ENCODE measurements at regions not wholly inside any gene's neighbourhood (a gene's known extent, or its start where the extent isn't known, plus 50 kb on each side); places are given as distances from the start of the nearest gene placed in this dataset.

GRCh38 chr15:96181873-96182301 lies 148.6 kb upstream of the NR2F2 start:
- no peak overlapping the region for H3K27ac ChIP-seq (ENCODE audit: low read depth, low read length)
- H4K20me1 ChIP-seq (ENCODE audit: control insufficient read depth, insufficient read depth, low read depth, low read length) = no peaks in the 10 kb centered on the region
- no peaks in the 10 kb centered on the region for H3K9me2 ChIP-seq (replicated peaks; ENCODE audit: control insufficient read depth, low read length)
- no peaks in the 10 kb centered on the region for H3K36me3 ChIP-seq (ENCODE audit: control insufficient read depth, low read length)
- TF ChIP-seq CTCF (IDR thresholded peaks at IDR 0.05; ENCODE audit: low read depth, low read length, poor library complexity, severe bottlenecking) = no peak
- no peak for TF ChIP-seq EZH2phosphoT487 (IDR thresholded peaks at IDR 0.05; ENCODE audit: borderline replicate concordance, low read length)
- H3K4me2 ChIP-seq (ENCODE audit: low read length) = no peak overlapping the region
- no peaks in the 10 kb centered on the region for H3K79me2 ChIP-seq (ENCODE audit: control insufficient read depth, low read length)
- no peaks in the 10 kb centered on the region for H3K27me3 ChIP-seq (ENCODE audit: control insufficient read depth, low read length)
- H3F3A ChIP-seq (ENCODE audit: control insufficient read depth, insufficient read depth) = no peaks in the 10 kb centered on the region
- H3K9me3 ChIP-seq (ENCODE audit: control insufficient read depth, insufficient read depth, low read length) = no peaks in the 10 kb centered on the region; the same call in 1 of the 2 replicates
- no peak overlapping the region for H3K4me3 ChIP-seq (ENCODE audit: low read length)
- no peaks in the 10 kb centered on the region for H3K4me1 ChIP-seq (ENCODE audit: control insufficient read depth, low read length)

- Histone ChIP-seq H4K20me1 (ENCODE audit: control insufficient read depth, insufficient read depth, low read depth, low read length) (no peaks in the 10 kb centered on the region), H3K4me3 (ENCODE audit: low read length) (no peak overlapping the region), H3K9me3 (ENCODE audit: control insufficient read depth, insufficient read depth, low read length) (no peaks in the 10 kb centered on the region; the same call in 1 of the 2 replicates), H3K27me3 (ENCODE audit: control insufficient read depth, low read length) (no peaks in the 10 kb centered on the region), H3K4me2 (ENCODE audit: low read length) (no peak overlapping the region), H3F3A (ENCODE audit: control insufficient read depth, insufficient read depth) (no peaks in the 10 kb centered on the region), H3K79me2 (ENCODE audit: control insufficient read depth, low read length) (no peaks in the 10 kb centered on the region), H3K4me1 (ENCODE audit: control insufficient read depth, low read length) (no peaks in the 10 kb centered on the region), H3K27ac (ENCODE audit: low read depth, low read length) (no peak overlapping the region), H3K9me2 (replicated peaks; ENCODE audit: control insufficient read depth, low read length) (no peaks in the 10 kb centered on the region), H3K36me3 (ENCODE audit: control insufficient read depth, low read length) (no peaks in the 10 kb centered on the region)
- no peak for TF ChIP-seq EZH2phosphoT487 (IDR thresholded peaks at IDR 0.05; ENCODE audit: borderline replicate concordance, low read length)
These were observed 147.6 kb upstream of the NR2F2 start for GRCh38 chr15:96182736-96183513.

GRCh38 chr15:96183514-96183850 lies 147.0 kb upstream of the NR2F2 start:
- Histone ChIP-seq H3K27me3 (ENCODE audit: control insufficient read depth, low read length) (no peaks in the 10 kb centered on the region), H3K36me3 (ENCODE audit: control insufficient read depth, low read length) (no peaks in the 10 kb centered on the region), H3K9me2 (replicated peaks; ENCODE audit: control insufficient read depth, low read length) (no peaks in the 10 kb centered on the region), H4K20me1 (ENCODE audit: control insufficient read depth, insufficient read depth, low read depth, low read length) (no peaks in the 10 kb centered on the region), H3F3A (ENCODE audit: control insufficient read depth, insufficient read depth) (no peaks in the 10 kb centered on the region), H3K4me3 (ENCODE audit: low read length) (no peak overlapping the region), H3K27ac (ENCODE audit: low read depth, low read length) (no peak overlapping the region), H3K9me3 (ENCODE audit: control insufficient read depth, insufficient read depth, low read length) (no peaks in the 10 kb centered on the region; the same call in 1 of the 2 replicates), H3K4me2 (ENCODE audit: low read length) (no peak overlapping the region), H3K4me1 (ENCODE audit: control insufficient read depth, low read length) (no peaks in the 10 kb centered on the region), H3K79me2 (ENCODE audit: control insufficient read depth, low read length) (no peaks in the 10 kb centered on the region)
- TF ChIP-seq EZH2phosphoT487 (IDR thresholded peaks at IDR 0.05; ENCODE audit: borderline replicate concordance, low read length) (no peak), CTCF (IDR thresholded peaks at IDR 0.05; ENCODE audit: low read depth, low read length, poor library complexity, severe bottlenecking) (no peak)

- no peaks in the 10 kb centered on the region for H3K4me1 ChIP-seq (ENCODE audit: control insufficient read depth, low read length)
- H4K20me1 ChIP-seq (ENCODE audit: control insufficient read depth, insufficient read depth, low read depth, low read length) = no peaks in the 10 kb centered on the region
- no peaks in the 10 kb centered on the region for H3F3A ChIP-seq (ENCODE audit: control insufficient read depth, insufficient read depth)
- no peak overlapping the region for H3K27ac ChIP-seq (ENCODE audit: low read depth, low read length)
- no peaks in the 10 kb centered on the region for H3K27me3 ChIP-seq (ENCODE audit: control insufficient read depth, low read length)
- no peaks in the 10 kb centered on the region for H3K9me2 ChIP-seq (replicated peaks; ENCODE audit: control insufficient read depth, low read length)
- H3K4me2 ChIP-seq (ENCODE audit: low read length) = no peak overlapping the region
- TF ChIP-seq EZH2phosphoT487 (IDR thresholded peaks at IDR 0.05; ENCODE audit: borderline replicate concordance, low read length) (no peak), CTCF (IDR thresholded peaks at IDR 0.05; ENCODE audit: low read depth, low read length, poor library complexity, severe bottlenecking) (no peak)
- H3K36me3 ChIP-seq (ENCODE audit: control insufficient read depth, low read length) = no peaks in the 10 kb centered on the region
- H3K9me3 ChIP-seq (ENCODE audit: control insufficient read depth, insufficient read depth, low read length) = no peaks in the 10 kb centered on the region; the same call in 1 of the 2 replicates
- no peak overlapping the region for H3K4me3 ChIP-seq (ENCODE audit: low read length)
- no peaks in the 10 kb centered on the region for H3K79me2 ChIP-seq (ENCODE audit: control insufficient read depth, low read length)
These were observed 146.6 kb upstream of the NR2F2 start for GRCh38 chr15:96183867-96184266.

Data from DOHH2 (cell line).